Stimulated activated CD4-positive, alpha-beta T cell treated with anti-CD3 and anti-CD28 coated beads, TNF-alpha, amount 100 ng/mL, for 48 hours (primary cell): ENCODE measurements at regions not wholly inside any gene's neighbourhood (a gene's known extent, or its start where the extent isn't known, plus 50 kb on each side); places are given as distances from the start of the nearest gene placed in this dataset.

Source experiments
- DNase-seq, 3 donors: peaks; one replicate each; pipeline ENCODE4 v3.0.0-alpha.2; 2020; ENCODE audit warnings: low read depth in 3 of 3

DNA sequence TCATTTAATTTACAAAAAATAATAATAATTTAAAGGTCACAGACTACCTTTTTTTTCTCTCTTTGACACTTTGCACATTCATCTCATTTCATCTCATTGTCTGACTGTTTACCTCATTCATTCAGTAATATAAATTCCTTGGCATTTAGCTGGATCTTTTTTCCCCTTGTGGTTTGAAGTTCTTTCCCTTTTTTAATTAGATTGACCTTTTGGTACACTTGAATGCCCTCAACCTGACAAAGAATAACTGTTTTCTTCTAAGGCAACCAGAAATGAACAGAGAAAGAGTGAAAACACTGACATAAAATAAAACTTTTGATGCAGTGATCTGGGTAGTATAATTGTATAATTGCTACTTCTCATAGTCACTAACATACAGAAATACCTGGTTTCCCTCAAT, 774.9 kb upstream of the NOVA1 start:
- no peak for DNase-seq

DNA sequence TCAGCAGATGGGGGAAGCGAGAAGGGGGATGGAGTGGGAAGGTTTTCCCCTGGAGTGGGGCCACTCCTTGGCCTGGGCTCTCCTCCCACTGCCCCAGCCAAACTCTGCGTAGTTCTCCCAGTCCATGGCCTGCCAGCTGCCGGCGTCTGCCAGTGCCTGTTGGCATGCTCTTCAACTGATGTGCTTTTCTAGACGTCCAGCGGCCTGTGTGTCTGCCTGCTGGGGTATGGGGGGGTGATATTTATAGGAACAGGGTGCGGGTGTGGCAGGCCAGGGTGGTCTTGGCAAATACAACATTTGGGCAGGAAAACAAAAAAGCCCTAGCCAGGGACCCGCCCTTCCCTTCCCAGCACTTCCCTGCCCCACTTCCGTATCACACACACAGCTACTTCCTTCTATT, 786.3 kb upstream of the NOVA1 start:
- DNase-seq = no peak

DNA sequence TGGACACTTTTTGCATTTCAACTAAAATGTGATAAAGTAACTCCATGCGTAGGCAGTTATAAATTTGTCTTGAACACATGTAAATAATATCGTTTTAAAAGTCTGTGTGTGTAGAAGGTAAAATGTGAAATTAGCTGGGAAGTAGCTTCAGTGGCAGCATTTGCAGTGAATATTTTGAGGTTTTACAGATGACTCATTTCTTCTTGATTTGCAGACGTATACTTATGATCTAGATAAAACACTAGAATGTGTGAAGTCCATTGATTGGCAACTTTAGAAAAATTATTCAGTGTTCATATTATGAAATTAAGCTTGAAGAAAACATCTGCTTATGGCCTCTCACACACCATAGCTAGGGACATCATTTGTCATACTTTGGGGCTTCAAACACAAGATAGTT, 788.6 kb upstream of the NOVA1 start:
- no peak for DNase-seq

DNA sequence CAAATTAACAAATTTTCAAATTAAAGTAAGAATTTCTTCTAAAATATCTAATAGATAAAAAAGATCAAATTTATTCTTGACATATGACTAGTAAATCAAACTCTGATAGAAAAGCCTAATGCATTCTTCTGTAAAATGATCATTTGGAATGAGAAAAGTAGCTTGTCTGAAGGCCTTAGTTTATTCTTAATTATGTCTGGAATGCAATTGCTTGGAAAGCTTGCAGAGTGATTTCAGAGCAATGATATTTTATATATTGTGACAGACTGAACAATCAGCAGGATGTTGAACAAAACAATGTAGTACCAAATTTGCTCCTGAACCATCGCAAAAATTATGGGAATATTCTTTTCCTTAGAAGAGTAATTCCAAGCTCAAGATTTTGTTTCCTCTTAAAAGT, 789.6 kb upstream of the NOVA1 start:
- no peak for DNase-seq

DNA sequence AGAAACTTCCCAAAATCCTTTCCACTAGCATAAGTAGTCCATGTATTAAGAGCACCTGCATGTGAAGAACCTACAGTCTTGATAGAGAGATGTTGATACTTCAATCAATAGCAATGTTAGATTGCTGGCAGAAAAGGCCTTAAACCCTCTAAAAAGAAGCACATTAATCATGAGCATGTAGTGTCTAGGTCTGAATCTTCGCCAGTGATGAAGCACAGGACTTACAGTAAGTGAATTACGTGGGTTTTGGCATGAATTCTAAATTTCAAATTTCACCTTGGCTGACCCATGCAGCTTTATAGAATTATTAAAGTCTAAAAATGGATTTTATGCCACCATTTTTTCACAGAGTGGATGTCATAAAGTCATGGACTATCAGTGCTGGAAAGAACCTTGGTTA, 791.6 kb upstream of the NOVA1 start:
- DNase-seq = no peak

DNA sequence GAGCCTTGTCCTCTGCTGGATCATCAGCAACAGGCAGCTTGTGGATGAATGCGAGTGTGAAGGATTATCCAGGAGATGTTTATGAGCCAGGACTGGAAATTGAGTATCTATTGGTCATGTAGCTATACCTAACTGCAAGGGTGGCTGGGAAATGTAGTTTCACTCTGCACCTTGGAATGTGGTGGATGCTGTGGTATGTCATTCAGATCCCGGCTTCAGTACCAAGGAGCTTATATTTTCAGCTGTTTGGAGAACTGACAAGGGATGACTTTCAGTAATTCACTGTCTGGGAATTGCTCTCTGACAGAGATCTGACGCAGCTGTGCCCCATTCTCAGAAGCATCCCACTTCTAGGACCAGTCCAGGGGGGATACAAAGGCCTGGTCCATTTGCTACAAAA, 792.3 kb upstream of the NOVA1 start:
- DNase-seq = no peak

DNA sequence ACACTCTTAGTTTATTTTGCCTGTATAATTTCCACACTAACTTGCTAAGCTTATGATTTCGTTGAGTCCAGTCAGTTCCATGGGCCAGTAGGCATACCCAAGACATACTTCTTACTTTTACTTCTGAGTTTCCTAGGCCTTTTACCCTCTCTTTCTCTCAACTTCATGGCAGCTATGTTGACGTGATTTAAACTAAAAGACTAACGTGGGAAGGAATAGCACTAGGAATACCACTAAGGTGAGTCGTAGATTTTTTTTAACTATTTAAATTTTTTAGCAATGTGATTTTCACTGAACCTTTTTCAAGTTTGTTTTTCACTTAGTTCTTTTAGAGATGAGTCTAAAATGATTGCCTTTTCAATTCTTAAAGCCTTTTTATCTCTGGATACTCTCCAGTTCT, 793.5 kb upstream of the NOVA1 start:
- no peak for DNase-seq

DNA sequence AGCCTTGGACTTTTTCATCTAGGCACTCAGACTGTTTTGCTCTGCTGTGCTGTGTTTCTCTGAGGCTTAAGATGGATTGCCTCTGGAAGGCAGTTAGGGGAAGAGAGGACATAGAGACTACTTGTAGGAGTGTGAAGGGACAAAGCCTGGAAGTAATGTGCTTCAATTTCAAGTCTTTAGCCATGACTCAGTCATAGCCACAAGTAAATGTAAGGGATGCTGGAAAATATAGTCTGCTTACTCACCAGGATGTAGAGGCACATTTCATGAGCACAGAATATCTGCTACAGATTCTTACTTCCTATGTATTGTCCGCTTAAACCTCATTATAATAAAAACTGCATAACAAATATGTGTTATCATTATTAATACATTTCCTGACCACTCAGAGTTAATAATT, 794.3 kb upstream of the NOVA1 start:
- no peak for DNase-seq

DNA sequence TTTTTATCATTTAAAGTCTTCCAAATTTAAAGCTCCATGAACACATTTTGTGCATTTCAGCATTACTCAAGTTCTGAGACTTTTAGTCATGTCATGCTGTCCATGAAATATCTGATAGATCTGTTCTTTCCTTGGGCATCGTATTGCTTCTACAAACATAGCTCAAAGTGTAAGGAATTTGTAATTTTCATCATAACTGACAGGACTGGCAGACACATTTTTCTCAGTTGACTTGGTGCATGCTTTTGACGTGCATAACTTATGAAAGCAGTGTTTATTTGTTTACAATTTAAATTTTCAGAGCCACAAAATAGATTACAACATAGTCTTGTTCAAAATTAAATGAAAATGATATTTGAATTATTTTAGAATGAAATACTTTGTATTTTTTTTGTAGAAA, 812.1 kb upstream of the NOVA1 start:
- no peak for DNase-seq

DNA sequence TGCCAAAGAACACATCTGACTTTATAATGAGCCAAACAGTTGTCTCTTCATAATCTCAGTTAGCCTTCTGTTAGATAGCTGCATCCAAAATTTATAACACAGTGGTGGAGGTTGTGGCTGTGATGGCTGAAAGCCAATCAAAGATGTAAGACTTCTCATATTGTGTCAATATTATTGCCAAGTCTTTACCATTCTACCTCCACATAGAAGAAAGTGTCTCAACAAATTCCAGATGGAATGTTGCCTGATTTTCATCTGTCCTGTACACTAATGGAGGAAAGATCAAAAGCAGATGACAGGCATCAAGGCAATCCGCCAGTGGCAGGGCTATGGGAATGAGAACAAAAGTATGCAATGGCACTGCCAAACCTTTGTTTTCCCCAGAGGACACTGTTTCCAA, 813.1 kb upstream of the NOVA1 start:
- no peak for DNase-seq

DNA sequence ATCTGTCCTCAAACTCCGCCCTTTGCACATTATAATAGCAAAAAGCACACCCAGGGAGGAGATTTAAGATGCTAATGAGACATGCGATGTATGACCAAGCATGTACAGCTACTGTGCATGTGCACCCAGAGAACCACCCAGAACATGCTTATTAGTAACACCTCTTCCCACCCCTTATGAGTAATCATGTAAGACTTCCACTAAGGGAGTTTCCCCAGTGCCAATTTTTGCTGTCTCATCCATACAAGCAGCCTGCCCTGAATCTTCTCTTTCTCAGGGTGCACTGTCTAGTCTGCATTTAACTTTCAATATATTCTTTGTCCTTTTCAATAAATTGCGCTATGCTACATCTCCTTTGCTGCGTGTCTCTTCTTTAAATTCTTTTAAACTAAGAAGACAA, 830.0 kb upstream of the NOVA1 start:
- no peak for DNase-seq

DNA sequence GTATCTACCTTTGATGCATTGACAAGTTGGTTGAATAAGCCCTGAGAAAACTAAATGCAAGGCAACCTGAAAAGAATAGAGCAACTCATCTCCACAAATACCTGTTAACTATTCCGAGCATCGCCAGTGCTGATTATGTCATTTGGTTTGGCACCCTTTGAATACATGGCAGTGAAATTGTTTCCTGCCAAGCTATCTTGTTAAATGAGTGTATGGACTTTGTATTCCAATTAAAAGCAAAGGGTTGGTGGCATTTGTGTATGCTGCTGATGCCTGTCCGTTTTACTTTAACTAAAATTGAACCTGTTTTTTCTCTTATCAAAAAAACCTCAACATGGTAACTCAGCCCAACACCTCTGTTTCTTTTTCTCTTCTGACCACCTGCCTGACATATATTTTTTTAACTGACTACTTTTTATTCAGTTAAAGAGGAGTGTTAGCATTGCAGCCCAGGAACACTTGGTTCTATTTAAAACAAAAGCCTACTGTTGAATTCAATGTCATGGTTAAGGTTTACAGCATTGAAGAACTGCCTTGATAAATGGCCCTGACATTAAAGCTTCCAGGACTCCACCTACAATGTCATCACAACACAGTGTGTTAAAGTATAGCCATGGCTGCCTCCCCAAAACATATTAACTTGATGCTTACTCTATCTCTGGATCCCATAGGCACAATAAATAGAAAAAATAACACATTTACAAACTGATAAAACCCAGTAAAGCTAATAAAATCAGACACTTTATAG, 838.3 kb upstream of the NOVA1 start:
- no peak for DNase-seq

DNA sequence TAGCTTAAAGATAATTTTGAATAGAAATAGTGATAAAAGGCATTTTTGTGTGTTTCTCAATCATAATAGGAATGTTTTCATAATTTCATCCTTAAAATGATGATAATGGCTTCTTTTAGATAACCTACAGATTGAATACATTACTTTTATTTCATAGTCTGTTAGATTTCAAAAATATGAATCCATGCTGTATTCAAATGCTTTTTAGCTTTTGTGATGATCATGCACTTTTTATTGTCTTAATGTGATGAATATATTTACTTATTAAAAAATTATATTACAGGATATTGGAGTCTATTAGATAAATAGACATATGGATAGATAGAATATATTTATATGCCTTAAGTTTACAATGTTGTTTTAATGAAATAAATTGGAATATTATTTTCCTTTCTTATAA, 886.8 kb upstream of the NOVA1 start:
- no peak for DNase-seq

DNA sequence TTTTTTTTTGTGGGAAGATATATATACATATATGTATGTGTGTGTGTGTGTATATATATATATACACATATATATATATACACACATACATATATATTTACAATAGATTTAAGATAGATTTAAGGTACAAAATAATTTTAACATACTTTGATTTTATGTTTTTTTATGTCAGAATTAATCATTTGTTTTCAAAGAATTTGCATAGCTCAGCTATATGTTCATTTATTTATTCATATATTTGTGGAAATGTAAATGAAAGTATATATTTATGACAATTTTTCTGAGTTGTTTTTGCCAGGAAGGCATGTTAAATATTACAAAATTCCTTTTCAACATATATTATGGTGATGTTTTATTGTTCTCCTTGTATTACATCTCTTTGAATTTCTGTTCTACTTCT, 887.4 kb upstream of the NOVA1 start:
- DNase-seq = no peak

DNA sequence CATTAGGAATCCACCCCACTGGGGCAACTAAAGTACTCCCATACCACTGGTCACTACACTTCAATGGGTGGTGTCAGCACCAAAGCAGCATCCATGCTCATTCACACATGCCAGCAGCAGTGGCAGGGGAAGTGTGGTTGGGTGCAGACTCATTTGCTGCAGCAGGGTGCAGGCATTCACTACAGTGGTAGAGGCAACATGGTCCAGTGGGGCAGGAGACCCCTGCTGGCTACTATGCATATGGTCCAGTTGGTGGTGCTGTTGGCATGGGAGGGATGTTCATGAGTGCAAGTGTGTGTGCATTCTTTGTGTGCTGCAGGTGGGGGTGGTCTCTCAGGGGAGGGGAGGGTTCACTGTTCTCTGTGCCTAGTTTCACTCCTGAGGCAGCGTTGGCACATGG, 908.4 kb upstream of the NOVA1 start:
- DNase-seq = no peak

DNA sequence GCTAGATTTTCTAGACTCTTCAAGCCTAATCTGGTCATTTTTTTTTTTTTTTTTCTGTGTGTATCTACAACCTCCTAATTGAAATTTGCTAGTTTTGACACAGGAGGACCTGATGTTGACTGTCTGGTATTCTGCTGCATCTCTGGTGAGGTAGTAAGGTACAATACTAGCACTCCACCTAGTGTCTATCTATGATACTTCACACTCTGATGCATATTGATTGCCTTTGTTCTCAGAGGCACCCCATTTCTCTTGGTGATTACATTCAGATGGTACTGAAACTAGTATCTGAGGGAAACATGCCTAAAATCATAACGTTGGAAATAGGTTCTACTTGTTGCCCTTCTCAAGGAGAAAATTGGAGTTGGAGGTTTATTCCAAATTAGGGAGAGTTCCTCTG, 930.5 kb upstream of the NOVA1 start:
- no peak for DNase-seq

DNA sequence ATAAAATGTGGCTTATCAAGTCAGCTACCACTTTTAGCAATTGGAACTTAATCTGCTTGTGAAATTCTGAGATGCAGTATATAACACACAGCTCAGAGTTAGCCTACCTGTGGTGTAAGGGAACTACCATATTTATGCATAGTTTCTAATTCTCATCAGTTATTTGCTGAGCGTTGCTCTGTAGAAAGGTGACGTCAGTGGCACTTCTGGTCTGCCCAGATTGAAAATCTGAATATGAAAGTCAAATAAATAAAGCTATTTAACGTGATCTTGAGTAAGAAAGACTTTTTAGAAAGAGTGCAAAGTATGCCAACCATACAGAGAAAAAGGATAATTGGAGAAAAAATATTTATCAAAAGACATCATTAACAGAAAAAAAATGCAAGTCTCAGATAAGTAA, 938.9 kb upstream of the NOVA1 start:
- no peak for DNase-seq

DNA sequence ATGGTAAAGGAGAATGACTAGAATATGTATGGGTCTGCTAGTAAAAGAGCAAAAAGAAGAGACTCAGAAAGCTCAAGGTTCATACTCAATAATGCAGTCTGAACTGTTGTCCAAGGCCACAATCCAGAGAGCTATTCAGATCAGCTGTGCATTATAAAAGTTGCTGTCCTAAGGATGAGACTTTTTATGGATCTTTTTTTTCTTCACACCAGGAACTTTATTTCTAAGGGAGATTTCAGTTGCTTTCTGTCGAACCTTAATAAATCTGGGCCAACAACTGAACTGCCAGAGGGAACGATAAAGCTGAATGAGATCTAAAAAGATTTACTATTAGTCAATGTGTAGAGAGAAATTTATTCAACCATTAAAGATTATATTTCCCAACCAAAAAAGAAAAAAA, 948.3 kb upstream of the NOVA1 start:
- no peak for DNase-seq

DNA sequence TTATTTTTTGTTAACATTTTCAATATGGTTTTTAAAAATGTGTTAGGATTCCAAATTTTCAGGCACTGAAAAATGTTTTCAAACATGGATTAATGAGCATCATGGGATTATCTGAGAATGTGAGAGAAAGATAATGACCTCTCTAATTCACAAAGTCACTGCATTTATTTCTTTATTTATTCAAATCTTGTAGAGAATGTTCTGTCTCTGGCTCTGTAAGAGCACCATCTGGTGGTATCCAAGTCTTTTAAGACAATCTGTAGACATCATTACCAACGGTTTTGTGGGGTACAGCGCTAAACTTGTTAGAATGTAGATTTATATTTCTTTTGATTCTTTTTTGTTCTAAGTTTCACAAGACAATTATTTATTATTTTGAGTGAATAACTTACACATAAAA, 956.0 kb upstream of the NOVA1 start:
- no peak for DNase-seq

DNA sequence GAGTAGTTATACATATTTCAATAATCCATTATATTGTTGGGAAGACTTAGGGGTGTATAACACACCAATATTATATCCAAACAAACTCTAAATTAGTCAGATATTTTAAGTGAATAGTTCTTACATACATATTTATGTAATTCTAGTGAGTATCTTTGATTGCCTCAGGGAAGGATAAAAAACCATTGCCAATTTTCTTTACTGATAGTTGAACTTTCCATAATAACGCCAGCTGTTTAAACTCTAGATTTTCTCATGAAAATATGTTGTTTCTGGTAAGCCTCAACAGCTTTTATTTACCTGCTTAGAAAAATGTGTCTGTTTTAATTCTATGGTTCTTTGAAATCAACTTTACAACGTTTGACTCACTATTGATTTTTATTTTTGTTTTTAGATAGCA, 959.6 kb upstream of the NOVA1 start:
- DNase-seq = no peak

DNA sequence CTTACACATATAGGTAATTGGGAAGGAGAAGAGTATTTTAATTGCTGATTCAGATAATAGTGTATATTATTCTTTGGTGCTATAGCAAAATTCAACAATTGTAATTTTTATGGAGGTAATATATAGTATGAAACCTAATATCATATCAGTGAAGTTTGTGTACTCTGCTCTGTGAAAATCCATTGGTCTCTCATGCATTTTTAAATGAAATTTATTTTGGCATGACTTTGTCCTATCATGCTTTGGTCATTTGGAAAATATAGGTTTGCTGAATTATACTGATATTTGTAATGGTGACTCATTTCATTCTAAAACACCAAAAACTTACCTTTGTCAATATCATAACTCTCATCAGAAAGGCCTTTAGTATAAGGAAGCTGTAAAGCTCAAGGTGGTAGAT, 962.0 kb upstream of the NOVA1 start:
- no peak for DNase-seq

DNA sequence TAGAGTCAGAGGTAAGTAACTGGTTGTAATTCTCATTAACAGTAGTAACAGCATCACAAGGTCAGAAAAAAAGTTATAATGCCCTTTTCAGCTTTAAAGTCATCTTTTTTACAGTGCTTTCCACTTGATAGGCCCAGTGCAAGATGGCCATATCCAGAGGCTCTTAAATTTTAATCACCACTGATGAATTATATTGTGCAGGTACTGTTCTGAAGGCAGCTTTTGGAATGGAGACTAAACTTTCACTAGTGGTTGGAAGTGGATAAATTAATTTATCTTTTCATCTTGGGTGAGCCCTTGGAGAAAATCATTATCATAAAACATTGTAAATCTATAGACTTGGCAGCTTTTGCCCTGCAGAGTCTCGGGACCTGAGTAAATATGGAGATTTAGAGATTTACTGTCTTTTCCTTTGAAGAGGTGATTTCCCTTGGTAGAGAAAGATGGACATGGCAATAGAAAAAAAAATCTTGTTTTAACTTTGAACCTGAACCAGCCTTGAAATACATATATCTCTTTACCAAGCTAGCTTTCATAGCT, 969.1 kb upstream of the NOVA1 start:
- DNase-seq = no peak

DNA sequence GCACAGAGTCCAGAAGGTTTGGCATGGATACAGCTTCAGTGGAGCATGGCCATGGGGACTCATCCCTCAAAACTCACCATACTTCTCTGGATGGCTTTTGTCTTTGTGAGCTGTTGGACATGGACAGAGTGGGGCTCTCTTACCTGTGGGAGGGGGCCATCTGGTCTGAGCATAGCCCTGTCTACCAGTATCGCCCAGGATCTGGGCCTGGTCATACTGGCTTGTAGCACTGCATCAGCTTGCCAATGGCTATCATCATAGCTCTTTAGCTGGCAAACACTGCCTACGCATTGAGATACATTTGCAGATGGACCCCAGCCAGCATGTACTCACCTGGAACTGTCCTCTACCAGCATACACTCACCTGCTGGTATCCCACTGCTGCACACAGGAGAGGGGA, 975.2 kb upstream of the NOVA1 start:
- no peak for DNase-seq

DNA sequence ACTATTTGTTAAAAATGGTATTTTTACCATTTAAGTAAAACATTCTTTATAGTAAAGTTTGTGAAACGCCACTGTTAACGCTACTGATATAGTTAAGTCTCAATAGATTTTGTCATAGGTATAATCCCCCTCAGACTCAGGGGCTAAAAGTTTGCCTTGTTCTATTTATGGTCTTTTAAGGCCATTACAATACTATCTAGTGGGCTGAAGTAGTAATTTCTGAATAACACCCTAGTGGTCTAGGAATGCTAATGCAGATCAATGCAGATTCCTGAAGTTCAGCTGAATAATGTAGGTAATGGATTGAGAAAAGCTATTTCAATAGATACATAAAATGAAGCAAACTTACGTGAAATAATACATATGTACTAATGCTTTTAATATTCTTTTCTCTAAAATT, 989.3 kb upstream of the NOVA1 start:
- DNase-seq = no peak
